ENCODE measurements at regions not wholly inside any gene's neighbourhood (a gene's known extent, or its start where the extent isn't known, plus 50 kb on each side); places are given as distances from the start of the nearest gene placed in this dataset.

DNA sequence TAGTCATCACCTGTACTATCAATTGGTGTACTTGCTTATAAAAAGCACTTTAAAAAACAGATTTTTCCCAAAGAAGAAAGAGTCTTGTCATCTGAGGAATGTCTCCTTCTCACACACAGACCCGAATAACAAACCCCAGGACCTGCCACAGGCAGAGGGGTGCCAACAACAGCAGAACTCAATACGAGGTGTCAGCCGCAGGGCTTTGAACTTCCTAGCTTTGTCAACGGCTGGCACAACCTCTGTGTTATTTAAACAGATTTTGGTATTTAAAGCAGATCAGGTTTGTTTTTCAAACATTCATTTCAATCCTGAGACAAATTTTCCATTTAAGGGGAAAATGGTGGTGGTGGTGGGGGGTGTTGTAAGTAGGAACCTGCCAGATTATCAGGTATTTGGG lies 138.4 kb upstream of the RIOK3 start:
- TF ChIP-seq REST (IDR thresholded peaks at IDR 0.05; ENCODE audit: insufficient read depth in 1 of 2, low read depth in 2 of 2, low read length in 2 of 2) (no peak), TAF1 (IDR thresholded peaks at IDR 0.05; ENCODE audit: borderline replicate concordance, insufficient read depth, low read length) (no peak), POLR2AphosphoS5 (IDR thresholded peaks at IDR 0.05; ENCODE audit: low read depth, low read length) (no peak)

Data from PFSK-1 (cell line).